NT2/D1 (cell line): ENCODE measurements at regions not wholly inside any gene's neighbourhood (a gene's known extent, or its start where the extent isn't known, plus 50 kb on each side); places are given as distances from the start of the nearest gene placed in this dataset.

Experiments used
- YY1 ChIP-seq: IDR thresholded peaks from 2 replicates; pipeline ENCODE4 v1.6.1; 2011; ENCODE audit not compliant: insufficient read length, insufficient read depth
- ZNF274 ChIP-seq: IDR thresholded peaks from 2 replicates; pipeline ENCODE4 v1.6.1; 2011; ENCODE audit warnings: mild to moderate bottlenecking, low read depth, low read length

DNA sequence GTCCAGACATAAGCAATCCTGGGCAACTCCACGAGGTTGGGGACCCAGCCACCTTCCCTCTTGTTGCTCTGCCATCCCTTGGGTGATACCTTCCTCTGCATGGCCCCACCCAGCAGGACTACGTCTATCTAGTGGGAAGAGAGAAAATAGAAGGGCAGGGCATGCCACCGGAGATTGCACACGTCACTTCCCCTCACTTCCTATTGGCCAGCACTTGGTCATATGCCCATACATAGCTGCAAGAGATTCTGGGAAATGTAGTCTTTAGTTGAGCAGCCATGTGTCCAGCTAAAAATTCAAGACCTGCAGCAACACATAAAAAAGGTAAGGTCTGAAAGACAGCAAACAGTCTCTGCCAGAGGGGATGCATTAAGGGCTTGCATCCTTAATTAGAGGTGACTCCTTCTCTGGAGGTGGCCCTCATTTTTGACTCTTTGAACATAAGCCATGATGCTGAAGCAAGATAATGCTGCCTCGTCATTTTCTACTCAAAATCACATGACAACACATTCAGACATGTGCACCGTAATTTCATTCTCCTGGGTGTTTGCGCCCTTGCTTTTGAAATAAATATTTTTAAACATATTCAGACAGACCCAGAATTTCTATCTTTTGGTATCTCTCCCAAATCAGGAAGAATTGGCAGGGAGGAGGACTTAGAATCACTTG, 91.8 kb upstream of the PWP1 start:
- TF ChIP-seq YY1 (no peak), ZNF274 (no peak)
